Gastrocnemius medialis (tissue), 4 donors: ENCODE measurements at regions not wholly inside any gene's neighbourhood (a gene's known extent, or its start where the extent isn't known, plus 50 kb on each side); places are given as distances from the start of the nearest gene placed in this dataset.

Experiments
- POLR2A ChIP-seq, 2 donors: fragments of 450-650 bp; IDR thresholded peaks; one replicate each; pipeline ENCODE4 v1.6.1; 2017; ENCODE audit warnings: antibody characterized with exemption in 2 of 2, mild to moderate bottlenecking in 2 of 2, moderate library complexity in 2 of 2
- TF ChIP-seq, protein P1 (sequence below), 5 experiments: fragments of 450-650 bp in 3 of 5; fragments of 200-600 bp in 2 of 5; sonication (generic) in 2 of 5; IDR thresholded peaks in 4 of 5; conservative IDR thresholded peaks in 1 of 5; 1 replicate in 4 of 5; 2 replicates in 1 of 5; pipeline ENCODE4 v1.5.1; 2016 to 2019; ENCODE audit warnings: antibody characterized with exemption in 5 of 5, mild to moderate bottlenecking in 3 of 5, moderate library complexity in 3 of 5

DNA sequence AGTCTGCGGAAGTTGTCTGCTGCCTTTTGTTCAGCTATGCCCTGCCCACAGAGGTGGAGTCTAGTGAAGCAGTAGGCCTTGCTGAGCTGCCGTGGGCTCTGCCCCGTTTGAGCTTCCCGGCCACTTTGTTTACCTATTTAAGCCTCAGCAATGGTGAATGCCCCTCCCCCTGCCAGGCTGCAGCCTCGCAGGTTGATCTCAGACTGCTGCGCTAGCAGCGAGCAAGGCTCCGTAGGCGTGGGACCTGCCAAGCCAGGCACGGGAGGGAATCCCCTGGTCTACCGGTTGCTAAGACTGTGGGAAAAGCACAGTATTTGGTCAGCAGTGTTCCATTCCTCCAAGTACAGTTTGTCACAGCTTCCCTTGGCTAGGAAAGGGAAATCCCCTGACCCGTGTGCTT, 143.6 kb downstream of the DYRK2 start:
- no peak for TF ChIP-seq POLR2A (IDR thresholded peaks at IDR 0.05)
- TF ChIP-seq, protein P1, sequence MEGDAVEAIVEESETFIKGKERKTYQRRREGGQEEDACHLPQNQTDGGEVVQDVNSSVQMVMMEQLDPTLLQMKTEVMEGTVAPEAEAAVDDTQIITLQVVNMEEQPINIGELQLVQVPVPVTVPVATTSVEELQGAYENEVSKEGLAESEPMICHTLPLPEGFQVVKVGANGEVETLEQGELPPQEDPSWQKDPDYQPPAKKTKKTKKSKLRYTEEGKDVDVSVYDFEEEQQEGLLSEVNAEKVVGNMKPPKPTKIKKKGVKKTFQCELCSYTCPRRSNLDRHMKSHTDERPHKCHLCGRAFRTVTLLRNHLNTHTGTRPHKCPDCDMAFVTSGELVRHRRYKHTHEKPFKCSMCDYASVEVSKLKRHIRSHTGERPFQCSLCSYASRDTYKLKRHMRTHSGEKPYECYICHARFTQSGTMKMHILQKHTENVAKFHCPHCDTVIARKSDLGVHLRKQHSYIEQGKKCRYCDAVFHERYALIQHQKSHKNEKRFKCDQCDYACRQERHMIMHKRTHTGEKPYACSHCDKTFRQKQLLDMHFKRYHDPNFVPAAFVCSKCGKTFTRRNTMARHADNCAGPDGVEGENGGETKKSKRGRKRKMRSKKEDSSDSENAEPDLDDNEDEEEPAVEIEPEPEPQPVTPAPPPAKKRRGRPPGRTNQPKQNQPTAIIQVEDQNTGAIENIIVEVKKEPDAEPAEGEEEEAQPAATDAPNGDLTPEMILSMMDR (IDR thresholded peaks at IDR 0.05 in 4 of 5, conservative IDR thresholded peaks at IDR 0.05 in 1 of 5) = no peak
